Osteocyte (in vitro differentiated cells): ENCODE measurements at regions not wholly inside any gene's neighbourhood (a gene's known extent, or its start where the extent isn't known, plus 50 kb on each side); places are given as distances from the start of the nearest gene placed in this dataset.

Experiments
- DNase-seq: peaks from one replicate; pipeline ENCODE4 v3.0.0; 2021; ENCODE audit warnings: mixed read lengths; ENCODE audit not compliant: unreplicated experiment; ENCODE audit errors: extremely low spot score
- H3K27ac Mint-ChIP-seq: one replicate; pipeline ENCODE4 v1.8.0; 2021; ENCODE audit warnings: mild to moderate bottlenecking, mixed read lengths; ENCODE audit not compliant: unreplicated experiment
- H3K27me3 Mint-ChIP-seq: one replicate; pipeline ENCODE4 v1.8.0; 2021; ENCODE audit warnings: mixed read lengths; ENCODE audit not compliant: unreplicated experiment
- H3K36me3 Mint-ChIP-seq: one replicate; pipeline ENCODE4 v1.8.0; 2021; ENCODE audit warnings: mixed read lengths; ENCODE audit not compliant: unreplicated experiment
- H3K4me1 Mint-ChIP-seq: one replicate; pipeline ENCODE4 v1.8.0; 2021; ENCODE audit warnings: mixed read lengths; ENCODE audit not compliant: unreplicated experiment
- H3K4me3 Mint-ChIP-seq: one replicate; pipeline ENCODE4 v1.8.0; 2021; ENCODE audit warnings: mild to moderate bottlenecking, moderate library complexity, mixed read lengths; ENCODE audit not compliant: unreplicated experiment
- H3K9me3 Mint-ChIP-seq: one replicate; pipeline ENCODE4 v1.8.0; 2021; ENCODE audit warnings: mixed read lengths; ENCODE audit not compliant: unreplicated experiment
- TF ChIP-seq, protein P1 (sequence below): fragments of 200-600 bp; sonication (generic); IDR thresholded peaks from 2 replicates; pipeline ENCODE4 v1.5.0; 2021; ENCODE audit warnings: antibody characterized with exemption, mild to moderate bottlenecking, moderate library complexity

GRCh38 chr14:89651805-89652204 lies 234.8 kb upstream of the FOXN3 start:
- no peaks in the 10 kb centered on the region for H3K4me1 Mint-ChIP-seq
- DNase-seq, result no peak
- H3K9me3 Mint-ChIP-seq, result no peaks in the 10 kb centered on the region
- TF ChIP-seq, protein P1, sequence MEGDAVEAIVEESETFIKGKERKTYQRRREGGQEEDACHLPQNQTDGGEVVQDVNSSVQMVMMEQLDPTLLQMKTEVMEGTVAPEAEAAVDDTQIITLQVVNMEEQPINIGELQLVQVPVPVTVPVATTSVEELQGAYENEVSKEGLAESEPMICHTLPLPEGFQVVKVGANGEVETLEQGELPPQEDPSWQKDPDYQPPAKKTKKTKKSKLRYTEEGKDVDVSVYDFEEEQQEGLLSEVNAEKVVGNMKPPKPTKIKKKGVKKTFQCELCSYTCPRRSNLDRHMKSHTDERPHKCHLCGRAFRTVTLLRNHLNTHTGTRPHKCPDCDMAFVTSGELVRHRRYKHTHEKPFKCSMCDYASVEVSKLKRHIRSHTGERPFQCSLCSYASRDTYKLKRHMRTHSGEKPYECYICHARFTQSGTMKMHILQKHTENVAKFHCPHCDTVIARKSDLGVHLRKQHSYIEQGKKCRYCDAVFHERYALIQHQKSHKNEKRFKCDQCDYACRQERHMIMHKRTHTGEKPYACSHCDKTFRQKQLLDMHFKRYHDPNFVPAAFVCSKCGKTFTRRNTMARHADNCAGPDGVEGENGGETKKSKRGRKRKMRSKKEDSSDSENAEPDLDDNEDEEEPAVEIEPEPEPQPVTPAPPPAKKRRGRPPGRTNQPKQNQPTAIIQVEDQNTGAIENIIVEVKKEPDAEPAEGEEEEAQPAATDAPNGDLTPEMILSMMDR, result no peak
- no peaks in the 10 kb centered on the region for H3K27me3 Mint-ChIP-seq
- no peaks in the 10 kb centered on the region for H3K36me3 Mint-ChIP-seq
- no peak overlapping the region for H3K27ac Mint-ChIP-seq
- no peak overlapping the region for H3K4me3 Mint-ChIP-seq

GRCh38 chr14:89650077-89650978 lies 233.3 kb upstream of the FOXN3 start:
- no peaks in the 10 kb centered on the region for H3K4me1 Mint-ChIP-seq
- H3K4me3 Mint-ChIP-seq, result no peak overlapping the region
- H3K27ac Mint-ChIP-seq, result no peak overlapping the region
- no peak for DNase-seq
- H3K36me3 Mint-ChIP-seq, result no peaks in the 10 kb centered on the region
- no peaks in the 10 kb centered on the region for H3K27me3 Mint-ChIP-seq
- TF ChIP-seq, protein P1, result no peak
- H3K9me3 Mint-ChIP-seq, result no peaks in the 10 kb centered on the region

- H3K27ac Mint-ChIP-seq, result no peak overlapping the region
- H3K36me3 Mint-ChIP-seq, result no peaks in the 10 kb centered on the region
- DNase-seq, result no peak
- H3K4me3 Mint-ChIP-seq, result no peak overlapping the region
- no peaks in the 10 kb centered on the region for H3K9me3 Mint-ChIP-seq
- no peaks in the 10 kb centered on the region for H3K27me3 Mint-ChIP-seq
- TF ChIP-seq, protein P1, result no peak
- H3K4me1 Mint-ChIP-seq, result no peaks in the 10 kb centered on the region
Measured at GRCh38 chr14:89649451-89650075, 232.5 kb upstream of the FOXN3 start.

DNA sequence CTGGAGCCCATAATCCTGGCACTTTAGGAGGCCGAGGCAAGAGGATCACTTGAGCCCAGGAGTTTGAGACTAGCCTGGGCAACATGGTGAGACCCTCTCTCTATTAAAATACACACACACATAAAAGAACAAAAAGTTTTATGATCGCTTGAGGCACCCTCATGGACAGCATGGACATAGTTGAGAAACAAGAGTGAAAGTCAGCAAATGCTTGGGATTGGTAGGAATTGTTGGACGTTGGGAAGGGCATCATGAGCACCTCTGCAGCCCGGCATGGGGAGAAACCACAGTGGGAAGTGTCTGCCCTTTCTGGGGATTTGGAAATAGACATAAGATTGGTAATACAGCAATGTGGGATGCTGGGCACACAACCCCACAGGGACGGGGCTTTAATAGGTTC lies 231.9 kb upstream of the FOXN3 start:
- H3K27me3 Mint-ChIP-seq, result no peaks in the 10 kb centered on the region
- TF ChIP-seq, protein P1, result no peak
- H3K9me3 Mint-ChIP-seq, result no peaks in the 10 kb centered on the region
- no peak overlapping the region for H3K4me3 Mint-ChIP-seq
- H3K27ac Mint-ChIP-seq, result no peak overlapping the region
- no peaks in the 10 kb centered on the region for H3K36me3 Mint-ChIP-seq
- no peak for DNase-seq
- H3K4me1 Mint-ChIP-seq, result no peaks in the 10 kb centered on the region

DNA sequence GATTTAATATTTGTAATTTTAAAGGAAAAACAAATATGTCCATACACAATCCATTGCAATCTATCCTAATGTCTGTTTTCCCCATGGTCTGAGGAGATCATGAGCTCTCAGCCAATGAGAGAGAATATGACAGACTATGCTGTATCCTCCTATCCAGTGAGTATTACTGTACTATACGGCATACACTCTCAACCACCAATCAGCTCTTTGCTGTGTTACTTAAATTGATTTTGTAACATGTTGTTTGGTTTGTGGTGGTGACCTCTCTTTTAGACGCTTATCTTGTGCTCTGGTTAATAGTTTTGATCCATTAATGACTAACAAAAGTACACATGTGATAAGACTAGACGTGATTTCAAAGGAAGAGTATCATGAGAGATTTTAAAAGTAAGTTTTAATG lies 231.5 kb upstream of the FOXN3 start:
- TF ChIP-seq, protein P1, result no peak
- no peaks in the 10 kb centered on the region for H3K4me1 Mint-ChIP-seq
- H3K27me3 Mint-ChIP-seq, result no peaks in the 10 kb centered on the region
- no peak overlapping the region for H3K4me3 Mint-ChIP-seq
- H3K9me3 Mint-ChIP-seq, result no peaks in the 10 kb centered on the region
- no peak for DNase-seq
- no peaks in the 10 kb centered on the region for H3K36me3 Mint-ChIP-seq
- H3K27ac Mint-ChIP-seq, result no peak overlapping the region
